ENCODE measurements at regions not wholly inside any gene's neighbourhood (a gene's known extent, or its start where the extent isn't known, plus 50 kb on each side); places are given as distances from the start of the nearest gene placed in this dataset.
"Not testable (repeated sequence)": the region's sequence is repeated elsewhere in the genome, so short reads cannot be mapped to it uniquely, and the experiment has no call there.

GRCh38 chr16:50451951-50452508, 83.2 kb upstream of the BRD7 start:
- Mint-ChIP-seq H3K4me3 (no peak overlapping the region), H3K4me1 (peaks cover 4% of the 10 kb centered on the region), H3K9me3 (ENCODE audit: low read depth) (no peaks in the 10 kb centered on the region), H3K27me3 (peaks cover 11% of the 10 kb centered on the region), H3K27ac (no peak overlapping the region), H3K36me3 (no peaks in the 10 kb centered on the region)
- DNase-seq (no peak), ATAC-seq (no peak)
- CTCF ChIA-PET = no interaction called here

GRCh38 chr16:50450957-50451356, 82.2 kb upstream of the BRD7 start:
- Mint-ChIP-seq H3K9me3 (ENCODE audit: low read depth) (no peaks in the 10 kb centered on the region), H3K27me3 (peaks cover 8% of the 10 kb centered on the region), H3K4me3 (no peak overlapping the region), H3K36me3 (no peaks in the 10 kb centered on the region), H3K27ac (no peak overlapping the region), H3K4me1 (no peaks in the 10 kb centered on the region)
- CTCF ChIA-PET = no interaction called here
- no peak for ATAC-seq
- DNase-seq = no peak

- Mint-ChIP-seq H3K27me3 (peaks cover 8% of the 10 kb centered on the region), H3K36me3 (no peaks in the 10 kb centered on the region), H3K4me1 (no peaks in the 10 kb centered on the region), H3K27ac (no peak overlapping the region), H3K4me3 (no peak overlapping the region), H3K9me3 (ENCODE audit: low read depth) (no peaks in the 10 kb centered on the region)
- DNase-seq (no peak), ATAC-seq (no peak)
- CTCF ChIA-PET = no interaction called here
Measured at GRCh38 chr16:50449800-50450199, 81.0 kb upstream of the BRD7 start.

- CTCF ChIA-PET = no interaction called here
- H3K4me3 Mint-ChIP-seq = no peak overlapping the region
- H3K27me3 Mint-ChIP-seq = peaks cover 8% of the 10 kb centered on the region
- DNase-seq (no peak), ATAC-seq (no peak)
- H3K27ac Mint-ChIP-seq = no peak overlapping the region
- no peaks in the 10 kb centered on the region for H3K36me3 Mint-ChIP-seq
- H3K9me3 Mint-ChIP-seq (ENCODE audit: low read depth) = no peaks in the 10 kb centered on the region
- H3K4me1 Mint-ChIP-seq = no peaks in the 10 kb centered on the region
Measured at GRCh38 chr16:50448981-50449380, 80.2 kb upstream of the BRD7 start.

GRCh38 chr16:50448522-50448921, 79.7 kb upstream of the BRD7 start:
- Mint-ChIP-seq H3K4me3 (no peak overlapping the region), H3K4me1 (no peaks in the 10 kb centered on the region), H3K9me3 (ENCODE audit: low read depth) (no peaks in the 10 kb centered on the region), H3K36me3 (no peaks in the 10 kb centered on the region), H3K27me3 (peaks cover 8% of the 10 kb centered on the region), H3K27ac (no peak overlapping the region)
- CTCF ChIA-PET = no interaction called here
- DNase-seq = no peak
- no peak for ATAC-seq

- H3K9me3 Mint-ChIP-seq (ENCODE audit: low read depth); H3K27me3 Mint-ChIP-seq; H3K36me3 Mint-ChIP-seq; H3K4me1 Mint-ChIP-seq; DNase-seq; H3K4me3 Mint-ChIP-seq; H3K27ac Mint-ChIP-seq; CTCF ChIA-PET; ATAC-seq: not testable (repeated sequence)
Measured at GRCh38 chr16:50447386-50447785, 78.6 kb upstream of the BRD7 start.

- Mint-ChIP-seq H3K9me3 (ENCODE audit: low read depth) (peaks cover 2% of the 10 kb centered on the region), H3K27ac (no peak overlapping the region), H3K4me3 (no peak overlapping the region), H3K27me3 (peaks cover 8% of the 10 kb centered on the region), H3K4me1 (no peaks in the 10 kb centered on the region), H3K36me3 (peaks cover 1% of the 10 kb centered on the region)
- CTCF ChIA-PET = no interaction called here
- DNase-seq (no peak), ATAC-seq (no peak)
Measured at GRCh38 chr16:50446861-50447260, 78.1 kb upstream of the BRD7 start.

GRCh38 chr16:50445621-50446555, 77.1 kb upstream of the BRD7 start:
- CTCF ChIA-PET = no interaction called here
- Mint-ChIP-seq H3K36me3 (peaks cover 1% of the 10 kb centered on the region), H3K27me3 (peaks cover 6% of the 10 kb centered on the region), H3K4me1 (no peaks in the 10 kb centered on the region), H3K9me3 (ENCODE audit: low read depth) (peaks cover 3% of the 10 kb centered on the region), H3K27ac (no peak overlapping the region), H3K4me3 (no peak overlapping the region)
- no peak for ATAC-seq
- DNase-seq = no peak

- Mint-ChIP-seq H3K27me3 (peaks cover 6% of the 10 kb centered on the region), H3K9me3 (ENCODE audit: low read depth) (peaks cover 5% of the 10 kb centered on the region), H3K4me3 (no peak overlapping the region), H3K4me1 (no peaks in the 10 kb centered on the region), H3K27ac (no peak overlapping the region), H3K36me3 (peaks cover 2% of the 10 kb centered on the region)
- ATAC-seq (no peak), DNase-seq (no peak)
- CTCF ChIA-PET = no interaction called here
Measured at GRCh38 chr16:50444526-50444925, 75.7 kb upstream of the BRD7 start.

GRCh38 chr16:50442221-50442620, 73.4 kb upstream of the BRD7 start:
- no peak overlapping the region for H3K27ac Mint-ChIP-seq
- DNase-seq (no peak), ATAC-seq (no peak)
- H3K27me3 Mint-ChIP-seq = no peaks in the 10 kb centered on the region
- H3K9me3 Mint-ChIP-seq (ENCODE audit: low read depth) = peaks cover 6% of the 10 kb centered on the region
- H3K4me1 Mint-ChIP-seq = no peaks in the 10 kb centered on the region
- H3K4me3 Mint-ChIP-seq = no peak overlapping the region
- CTCF ChIA-PET = no interaction called here
- H3K36me3 Mint-ChIP-seq = peaks cover 2% of the 10 kb centered on the region

GRCh38 chr16:50441486-50442157, 72.8 kb upstream of the BRD7 start:
- Mint-ChIP-seq H3K27ac (no peak overlapping the region), H3K4me1 (no peaks in the 10 kb centered on the region)
- ATAC-seq = no peak

GRCh38 chr16:50440991-50441390, 72.2 kb upstream of the BRD7 start:
- CTCF ChIA-PET = no interaction called here
- Mint-ChIP-seq H3K27ac (no peak overlapping the region), H3K9me3 (ENCODE audit: low read depth) (peaks cover 6% of the 10 kb centered on the region), H3K27me3 (no peaks in the 10 kb centered on the region), H3K36me3 (peaks cover 2% of the 10 kb centered on the region), H3K4me1 (no peaks in the 10 kb centered on the region), H3K4me3 (no peak overlapping the region)
- ATAC-seq = no peak
- DNase-seq = no peak

More at GRCh38 chr16:50441486-50442157, 72.8 kb upstream of the BRD7 start:
- CTCF ChIA-PET = no interaction called here
- Mint-ChIP-seq H3K27me3 (no peaks in the 10 kb centered on the region), H3K9me3 (ENCODE audit: low read depth) (peaks cover 6% of the 10 kb centered on the region), H3K36me3 (peaks cover 2% of the 10 kb centered on the region), H3K4me3 (no peak overlapping the region)
- no peak for DNase-seq

GRCh38 chr16:50440531-50440930, 71.7 kb upstream of the BRD7 start:
- H3K36me3 Mint-ChIP-seq = peaks cover 2% of the 10 kb centered on the region
- CTCF ChIA-PET = no interaction called here
- ATAC-seq = no peak
- no peak overlapping the region for H3K4me3 Mint-ChIP-seq
- H3K4me1 Mint-ChIP-seq = no peaks in the 10 kb centered on the region
- peaks cover 6% of the 10 kb centered on the region for H3K9me3 Mint-ChIP-seq (ENCODE audit: low read depth)
- DNase-seq = peak; percentile 31
- no peaks in the 10 kb centered on the region for H3K27me3 Mint-ChIP-seq
- no peak overlapping the region for H3K27ac Mint-ChIP-seq

Data from activated CD8-positive, alpha-beta memory T cell treated with anti-CD3 and anti-CD28 coated beads, Interleukin-2, amount 10 ng/mL, durations not matched to agents 7 days and 5 days (primary cell).